Neuron (in vitro differentiated cells): ENCODE measurements at regions not wholly inside any gene's neighbourhood (a gene's known extent, or its start where the extent isn't known, plus 50 kb on each side); places are given as distances from the start of the nearest gene placed in this dataset.

ENCODE experiments used
- H2AFZ ChIP-seq: one replicate; pipeline ENCODE4 v1.6.1; 2013; ENCODE audit warnings: low read depth, mild to moderate bottlenecking, inconsistent platforms, low read length, moderate library complexity
- H3K27me3 ChIP-seq: one replicate; pipeline ENCODE4 v1.6.1; 2013; ENCODE audit warnings: low read length; ENCODE audit not compliant: insufficient read depth
- H3K36me3 ChIP-seq: one replicate; pipeline ENCODE4 v1.6.1; 2013; ENCODE audit warnings: low read length; ENCODE audit not compliant: insufficient read depth
- H3K4me1 ChIP-seq: one replicate; pipeline ENCODE4 v1.6.1; 2013; ENCODE audit warnings: low read length; ENCODE audit not compliant: insufficient read depth
- H3K4me3 ChIP-seq: 2 replicates; pipeline ENCODE4 v1.5.1; 2013; ENCODE audit warnings: mild to moderate bottlenecking, low read length, moderate library complexity
- H3K9me3 ChIP-seq: one replicate; pipeline ENCODE4 v1.6.1; 2013; ENCODE audit warnings: low read length

GRCh38 chr7:19336836-19337383 lies 191.7 kb upstream of the FERD3L start:
- Histone ChIP-seq H3K9me3 (no peaks in the 10 kb centered on the region), H3K36me3 (no peaks in the 10 kb centered on the region), H3K4me3 (no peak overlapping the region), H2AFZ (no peak overlapping the region), H3K27me3 (no peaks in the 10 kb centered on the region), H3K4me1 (no peaks in the 10 kb centered on the region)

GRCh38 chr7:19333706-19334105 lies 188.5 kb upstream of the FERD3L start:
- Histone ChIP-seq H3K4me3 (no peak overlapping the region), H3K27me3 (no peaks in the 10 kb centered on the region), H2AFZ (no peak overlapping the region), H3K36me3 (no peaks in the 10 kb centered on the region), H3K9me3 (no peaks in the 10 kb centered on the region), H3K4me1 (no peaks in the 10 kb centered on the region)

- Histone ChIP-seq H2AFZ (no peak overlapping the region), H3K36me3 (no peaks in the 10 kb centered on the region), H3K4me3 (no peak overlapping the region), H3K4me1 (peaks cover 9% of the 10 kb centered on the region), H3K27me3 (no peaks in the 10 kb centered on the region), H3K9me3 (no peaks in the 10 kb centered on the region)
Measured at GRCh38 chr7:19327018-19327417, 181.8 kb upstream of the FERD3L start.

GRCh38 chr7:19322002-19322401 lies 176.8 kb upstream of the FERD3L start:
- H2AFZ ChIP-seq: no peak overlapping the region
- H3K36me3 ChIP-seq: no peaks in the 10 kb centered on the region
- no peak overlapping the region for H3K4me3 ChIP-seq
- no peaks in the 10 kb centered on the region for H3K27me3 ChIP-seq
- no peaks in the 10 kb centered on the region for H3K9me3 ChIP-seq
- peaks cover 2% of the 10 kb centered on the region for H3K4me1 ChIP-seq

GRCh38 chr7:19318287-19318686 lies 173.1 kb upstream of the FERD3L start:
- no peaks in the 10 kb centered on the region for H3K36me3 ChIP-seq
- no peaks in the 10 kb centered on the region for H3K9me3 ChIP-seq
- no peak overlapping the region for H3K4me3 ChIP-seq
- H2AFZ ChIP-seq: no peak overlapping the region
- peaks cover 2% of the 10 kb centered on the region for H3K4me1 ChIP-seq
- H3K27me3 ChIP-seq: no peaks in the 10 kb centered on the region

- Histone ChIP-seq H2AFZ (no peak overlapping the region), H3K27me3 (no peaks in the 10 kb centered on the region), H3K4me3 (no peak overlapping the region), H3K36me3 (no peaks in the 10 kb centered on the region), H3K4me1 (peaks cover 5% of the 10 kb centered on the region), H3K9me3 (no peaks in the 10 kb centered on the region)
Measured at GRCh38 chr7:19317461-19317860, 172.2 kb upstream of the FERD3L start.

- no peak overlapping the region for H2AFZ ChIP-seq
- H3K4me1 ChIP-seq: peaks cover 11% of the 10 kb centered on the region
- H3K9me3 ChIP-seq: no peaks in the 10 kb centered on the region
- no peak overlapping the region for H3K4me3 ChIP-seq
- no peaks in the 10 kb centered on the region for H3K27me3 ChIP-seq
- no peaks in the 10 kb centered on the region for H3K36me3 ChIP-seq
Measured at GRCh38 chr7:19312416-19312815, 167.2 kb upstream of the FERD3L start.

GRCh38 chr7:19307554-19307953 lies 162.3 kb upstream of the FERD3L start:
- Histone ChIP-seq H3K36me3 (no peaks in the 10 kb centered on the region), H2AFZ (no peak overlapping the region), H3K27me3 (no peaks in the 10 kb centered on the region), H3K4me3 (no peak overlapping the region), H3K9me3 (no peaks in the 10 kb centered on the region), H3K4me1 (peaks cover 9% of the 10 kb centered on the region)

GRCh38 chr7:19305698-19306097 lies 160.5 kb upstream of the FERD3L start:
- no peaks in the 10 kb centered on the region for H3K27me3 ChIP-seq
- no peak overlapping the region for H2AFZ ChIP-seq
- H3K4me3 ChIP-seq: no peak overlapping the region
- H3K4me1 ChIP-seq: no peaks in the 10 kb centered on the region
- H3K36me3 ChIP-seq: no peaks in the 10 kb centered on the region
- H3K9me3 ChIP-seq: no peaks in the 10 kb centered on the region

- no peaks in the 10 kb centered on the region for H3K27me3 ChIP-seq
- H2AFZ ChIP-seq: no peak overlapping the region
- no peaks in the 10 kb centered on the region for H3K4me1 ChIP-seq
- H3K9me3 ChIP-seq: no peaks in the 10 kb centered on the region
- no peak overlapping the region for H3K4me3 ChIP-seq
- no peaks in the 10 kb centered on the region for H3K36me3 ChIP-seq
Measured at GRCh38 chr7:19304086-19304485, 158.9 kb upstream of the FERD3L start.

- H3K36me3 ChIP-seq: no peaks in the 10 kb centered on the region
Measured at GRCh38 chr7:19302731-19303130, 157.5 kb upstream of the FERD3L start.

GRCh38 chr7:19296617-19297016 lies 151.4 kb upstream of the FERD3L start:
- Histone ChIP-seq H2AFZ (no peak overlapping the region), H3K4me1 (peaks cover 8% of the 10 kb centered on the region), H3K9me3 (no peaks in the 10 kb centered on the region), H3K27me3 (no peaks in the 10 kb centered on the region), H3K36me3 (no peaks in the 10 kb centered on the region), H3K4me3 (no peak overlapping the region)

More at GRCh38 chr7:19302731-19303130, 157.5 kb upstream of the FERD3L start:
- H3K4me3 ChIP-seq: no peak overlapping the region
- H2AFZ ChIP-seq: no peak overlapping the region
- no peaks in the 10 kb centered on the region for H3K9me3 ChIP-seq
- no peaks in the 10 kb centered on the region for H3K27me3 ChIP-seq
- H3K4me1 ChIP-seq: no peaks in the 10 kb centered on the region

GRCh38 chr7:19295376-19295775 lies 150.2 kb upstream of the FERD3L start:
- no peak overlapping the region for H3K4me3 ChIP-seq

GRCh38 chr7:19294619-19295018 lies 149.4 kb upstream of the FERD3L start:
- Histone ChIP-seq H3K4me1 (peaks cover 8% of the 10 kb centered on the region), H3K9me3 (no peaks in the 10 kb centered on the region), H3K36me3 (no peaks in the 10 kb centered on the region), H3K27me3 (no peaks in the 10 kb centered on the region), H3K4me3 (no peak overlapping the region), H2AFZ (no peak overlapping the region)

More at GRCh38 chr7:19295376-19295775, 150.2 kb upstream of the FERD3L start:
- Histone ChIP-seq H3K4me1 (peaks cover 8% of the 10 kb centered on the region), H3K9me3 (no peaks in the 10 kb centered on the region), H2AFZ (no peak overlapping the region), H3K27me3 (no peaks in the 10 kb centered on the region), H3K36me3 (no peaks in the 10 kb centered on the region)
